A673 (cell line): ENCODE measurements at regions not wholly inside any gene's neighbourhood (a gene's known extent, or its start where the extent isn't known, plus 50 kb on each side); places are given as distances from the start of the nearest gene placed in this dataset.

ENCODE experiments used
- BruUV-seq: library from RNA; stranded (reverse); fragments of 400-500 nt; replicated peaks from 2 replicates; lab custom pipeline; 2021; lab: Mats Ljungman, UMichigan
- CTCF ChIA-PET: fragments of 300-600 bp; sonication (Branson Sonifier 250); formaldehyde crosslinking; loops from one replicate; lab custom pipeline; 2022; ENCODE audit warnings: antibody characterized with exemption; lab: Charles Lee
- POLR2A ChIA-PET: fragments of 300-600 bp; sonication (Branson Sonifier 250); formaldehyde crosslinking; loops from one replicate; lab custom pipeline; 2022; ENCODE audit warnings: antibody characterized with exemption; ENCODE audit not compliant: low non-redundant PET; lab: Charles Lee
- DNase-seq: peaks from one replicate; pipeline ENCODE4 v3.0.0-alpha.2; 2015; ENCODE audit warnings: low spot score
- H3K27ac ChIP-seq: fragments of 200-600 bp; sonication (generic); 2 replicates; pipeline ENCODE4 v1.5.1; 2016; ENCODE audit warnings: mixed run types, low read depth, mild to moderate bottlenecking, mixed read lengths, antibody characterized with exemption, low read length; ENCODE audit not compliant: poor library complexity, severe bottlenecking
- H3K27me3 ChIP-seq: fragments of 200-600 bp; sonication (generic); replicated peaks from 2 replicates; pipeline ENCODE4 v1.6.1; 2017; ENCODE audit warnings: mixed run types, low read depth, mild to moderate bottlenecking, mixed read lengths, antibody characterized with exemption, low read length; ENCODE audit not compliant: insufficient read depth, poor library complexity
- H3K36me3 ChIP-seq: fragments of 200-600 bp; sonication (generic); 2 replicates; pipeline ENCODE4 v1.6.1; 2016; ENCODE audit warnings: mixed run types, mild to moderate bottlenecking, mixed read lengths, antibody characterized with exemption, low read length; ENCODE audit not compliant: insufficient read depth, poor library complexity, severe bottlenecking
- H3K4me1 ChIP-seq: fragments of 200-600 bp; sonication (generic); 2 replicates; pipeline ENCODE4 v1.6.1; 2017; ENCODE audit warnings: mixed run types, mild to moderate bottlenecking, mixed read lengths, antibody characterized with exemption, low read length; ENCODE audit not compliant: insufficient read depth, poor library complexity, severe bottlenecking
- H3K4me3 ChIP-seq: fragments of 200-600 bp; sonication (generic); 2 replicates; pipeline ENCODE4 v1.5.1; 2016; ENCODE audit warnings: low read depth, mixed run types, mild to moderate bottlenecking, mixed read lengths, low read length; ENCODE audit not compliant: poor library complexity, severe bottlenecking
- H3K9me3 ChIP-seq: fragments of 200-600 bp; sonication (generic); 2 replicates; pipeline ENCODE4 v1.6.1; 2016; ENCODE audit warnings: mixed run types, low read depth, mild to moderate bottlenecking, mixed read lengths, antibody characterized with exemption, low read length; ENCODE audit not compliant: poor library complexity, severe bottlenecking
- EZH2 ChIP-seq: fragments of 200-600 bp; sonication (generic); IDR thresholded peaks from 2 replicates; pipeline ENCODE4 v1.6.1; 2017; ENCODE audit warnings: borderline replicate concordance, low read depth, mild to moderate bottlenecking, mixed read lengths, antibody characterized with exemption, low read length; ENCODE audit not compliant: poor library complexity, severe bottlenecking
- intact Hi-C: fragments of 100-400 bp; cut with micrococcal nuclease; formaldehyde crosslinking; loops from one replicate; pipeline ENCODE4 v1.10.0; 2022; ENCODE audit not compliant: unreplicated experiment
- TF ChIP-seq, protein P1 (sequence below): fragments of 300-800, 200-600 bp; sonication (generic); conservative IDR thresholded peaks from 2 replicates; pipeline ENCODE4 v1.5.1; 2017; ENCODE audit warnings: low read depth, mild to moderate bottlenecking, antibody characterized with exemption, low read length, moderate library complexity, mixed read lengths

DNA sequence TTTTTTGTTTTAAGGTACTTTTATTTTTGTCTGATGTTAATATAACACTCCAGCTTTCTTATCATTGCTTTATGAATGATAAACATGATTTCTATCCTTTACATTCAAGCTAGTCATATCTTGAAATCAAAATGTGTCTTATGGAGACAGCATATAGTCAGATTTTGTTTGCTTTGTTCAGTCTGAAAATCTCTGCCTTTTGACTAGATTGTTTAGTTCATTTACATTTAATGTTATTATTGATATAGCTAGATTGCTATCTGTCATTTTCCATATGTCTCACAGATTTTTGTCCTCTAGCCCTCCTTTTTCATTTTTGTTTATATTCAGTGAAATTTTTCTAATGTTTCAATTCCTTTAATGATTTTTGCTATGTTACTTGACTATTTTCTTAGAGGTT is 332.8 kb downstream of the SMOC2 start:
- intact Hi-C loops: no loop called here

DNA sequence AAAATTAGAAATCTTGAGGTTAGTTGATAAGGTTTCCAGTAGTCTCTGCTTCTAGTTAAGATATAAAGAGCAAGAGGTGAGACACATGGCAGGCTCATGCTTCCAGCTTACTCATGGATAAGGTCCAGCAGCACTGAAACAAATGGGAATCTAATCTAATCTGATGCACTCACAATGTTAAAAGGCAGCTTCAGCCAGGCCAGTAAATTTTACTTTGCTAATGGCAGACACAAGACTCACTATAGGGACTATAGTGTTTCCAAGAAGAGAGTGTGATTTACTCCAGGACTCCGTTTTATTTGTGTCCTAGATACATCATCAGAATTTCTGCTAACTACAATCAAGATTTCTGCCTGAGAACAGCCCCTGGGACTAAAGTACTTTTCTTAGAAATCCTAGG is 324.8 kb downstream of the SMOC2 start:
- intact Hi-C loops: no loop called here
- DNase-seq: no peak
- no peaks in the 10 kb centered on the region for H3K27me3 ChIP-seq
- H3K4me3 ChIP-seq: no peak overlapping the region
- POLR2A ChIA-PET: no interaction called here
- BruUV-seq: no TSS peak
- no peak overlapping the region for H3K27ac ChIP-seq
- TF ChIP-seq, protein P1, sequence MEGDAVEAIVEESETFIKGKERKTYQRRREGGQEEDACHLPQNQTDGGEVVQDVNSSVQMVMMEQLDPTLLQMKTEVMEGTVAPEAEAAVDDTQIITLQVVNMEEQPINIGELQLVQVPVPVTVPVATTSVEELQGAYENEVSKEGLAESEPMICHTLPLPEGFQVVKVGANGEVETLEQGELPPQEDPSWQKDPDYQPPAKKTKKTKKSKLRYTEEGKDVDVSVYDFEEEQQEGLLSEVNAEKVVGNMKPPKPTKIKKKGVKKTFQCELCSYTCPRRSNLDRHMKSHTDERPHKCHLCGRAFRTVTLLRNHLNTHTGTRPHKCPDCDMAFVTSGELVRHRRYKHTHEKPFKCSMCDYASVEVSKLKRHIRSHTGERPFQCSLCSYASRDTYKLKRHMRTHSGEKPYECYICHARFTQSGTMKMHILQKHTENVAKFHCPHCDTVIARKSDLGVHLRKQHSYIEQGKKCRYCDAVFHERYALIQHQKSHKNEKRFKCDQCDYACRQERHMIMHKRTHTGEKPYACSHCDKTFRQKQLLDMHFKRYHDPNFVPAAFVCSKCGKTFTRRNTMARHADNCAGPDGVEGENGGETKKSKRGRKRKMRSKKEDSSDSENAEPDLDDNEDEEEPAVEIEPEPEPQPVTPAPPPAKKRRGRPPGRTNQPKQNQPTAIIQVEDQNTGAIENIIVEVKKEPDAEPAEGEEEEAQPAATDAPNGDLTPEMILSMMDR: no peak
- TF ChIP-seq EZH2: no peak
- no peaks in the 10 kb centered on the region for H3K36me3 ChIP-seq
- H3K4me1 ChIP-seq: no peaks in the 10 kb centered on the region
- no peaks in the 10 kb centered on the region for H3K9me3 ChIP-seq
- CTCF ChIA-PET: no interaction called here

More for the DNA sequence above, 332.8 kb downstream of the SMOC2 start:
- CTCF ChIA-PET: no interaction called here
- POLR2A ChIA-PET: no interaction called here
- peaks cover 5% of the 10 kb centered on the region for H3K27me3 ChIP-seq
- no peaks in the 10 kb centered on the region for H3K36me3 ChIP-seq
- no peak for DNase-seq
- H3K9me3 ChIP-seq: no peaks in the 10 kb centered on the region
- no TSS peak for BruUV-seq
- TF ChIP-seq EZH2: no peak
- TF ChIP-seq, protein P1: no peak
- H3K4me3 ChIP-seq: no peak overlapping the region
- H3K4me1 ChIP-seq: no peaks in the 10 kb centered on the region
- H3K27ac ChIP-seq: no peak overlapping the region

DNA sequence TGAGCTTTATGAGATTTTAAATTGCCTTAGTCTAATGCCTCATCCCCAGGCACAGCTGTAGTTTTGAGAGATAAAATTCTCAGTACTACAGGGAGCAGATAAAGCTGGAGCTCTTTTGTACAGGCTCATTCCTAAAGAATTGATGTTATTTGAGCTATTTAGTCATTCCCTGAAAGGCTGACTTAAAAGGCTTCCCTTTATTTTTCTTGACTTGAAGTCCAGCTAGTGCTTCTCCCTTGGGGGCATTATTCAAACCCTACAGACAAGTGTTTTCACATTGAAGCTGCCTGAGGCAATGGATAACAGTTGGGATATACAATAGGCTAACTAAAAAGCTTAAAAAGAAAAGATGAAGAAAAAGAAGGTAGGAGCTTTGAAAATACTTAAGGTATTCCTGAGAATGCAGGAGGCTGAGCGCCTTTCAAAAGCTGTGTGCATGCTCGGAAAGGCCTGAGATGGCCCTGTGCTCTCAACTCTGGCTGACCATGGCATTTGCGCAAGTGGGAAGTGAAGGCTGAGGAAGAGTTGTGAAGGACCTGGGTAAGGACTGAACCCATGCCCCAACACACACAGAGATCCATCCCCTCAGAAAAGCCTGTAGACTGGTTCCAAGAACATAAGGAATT is 315.1 kb downstream of the SMOC2 start:
- CTCF ChIA-PET: no interaction called here
- no peak for TF ChIP-seq EZH2
- no TSS peak for BruUV-seq
- DNase-seq: peak; percentile 27
- no peaks in the 10 kb centered on the region for H3K9me3 ChIP-seq
- POLR2A ChIA-PET: no interaction called here
- H3K27ac ChIP-seq: no peak overlapping the region
- no peak overlapping the region for H3K4me3 ChIP-seq
- H3K36me3 ChIP-seq: no peaks in the 10 kb centered on the region
- intact Hi-C loops: no loop called here
- H3K4me1 ChIP-seq: no peaks in the 10 kb centered on the region
- H3K27me3 ChIP-seq: no peaks in the 10 kb centered on the region

DNA sequence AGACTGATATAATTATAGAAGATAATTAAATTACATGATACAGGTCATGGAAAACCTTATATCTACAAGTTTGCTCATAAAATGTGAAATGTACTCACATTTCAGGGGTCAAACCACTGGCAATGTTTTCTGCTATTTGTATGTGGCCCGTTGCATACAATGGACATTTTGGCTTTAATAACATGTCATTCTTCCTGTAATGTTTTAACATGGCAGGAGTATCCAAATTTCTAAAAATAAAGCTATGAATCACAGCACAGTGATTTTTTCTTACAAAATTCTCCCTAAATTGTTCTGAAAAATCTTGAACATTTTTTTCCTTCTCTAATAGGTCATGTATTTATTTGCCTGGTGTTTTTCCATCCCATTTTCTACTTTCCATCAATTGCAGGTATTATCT is 305.7 kb downstream of the SMOC2 start:
- CTCF ChIA-PET: no interaction called here
- Histone ChIP-seq H3K27me3 (no peaks in the 10 kb centered on the region), H3K27ac (no peak overlapping the region), H3K4me3 (no peak overlapping the region), H3K36me3 (no peaks in the 10 kb centered on the region), H3K9me3 (no peaks in the 10 kb centered on the region), H3K4me1 (no peaks in the 10 kb centered on the region)
- intact Hi-C loops: no loop called here
- POLR2A ChIA-PET: no interaction called here
- TF ChIP-seq EZH2: no peak
- TF ChIP-seq, protein P1: no peak
- DNase-seq: no peak
- BruUV-seq: no TSS peak
